Activated T-cell treated with anti-CD3 and anti-CD28 coated beads, Interleukin-2, amount 50 U/mL, for 4 hours (primary cell): ENCODE measurements at regions not wholly inside any gene's neighbourhood (a gene's known extent, or its start where the extent isn't known, plus 50 kb on each side); places are given as distances from the start of the nearest gene placed in this dataset.

Experiments
- ATAC-seq, 2 donors: fragments of 200-7000 bp; cut with Tn5 transposase; one replicate each; pipeline ENCODE4 v1.10.0; 2021
- DNase-seq: peaks from one replicate; pipeline ENCODE4 v3.0.0-alpha.2; 2020
- H3K27me3 Mint-ChIP-seq: one replicate; pipeline ENCODE4 v1.8.0; 2021; ENCODE audit warnings: low read depth, mixed read lengths
- H3K36me3 Mint-ChIP-seq: one replicate; pipeline ENCODE4 v1.8.0; 2022; ENCODE audit warnings: mixed read lengths; ENCODE audit not compliant: insufficient read depth
- H3K4me1 Mint-ChIP-seq: one replicate; pipeline ENCODE4 v1.8.0; 2021; ENCODE audit warnings: low read depth, mixed read lengths
- H3K4me3 Mint-ChIP-seq: one replicate; pipeline ENCODE4 v1.8.0; 2021; ENCODE audit warnings: mild to moderate bottlenecking, moderate library complexity, mixed read lengths
- H3K9me3 Mint-ChIP-seq: one replicate; pipeline ENCODE4 v1.8.0; 2021; ENCODE audit warnings: mixed read lengths

DNA sequence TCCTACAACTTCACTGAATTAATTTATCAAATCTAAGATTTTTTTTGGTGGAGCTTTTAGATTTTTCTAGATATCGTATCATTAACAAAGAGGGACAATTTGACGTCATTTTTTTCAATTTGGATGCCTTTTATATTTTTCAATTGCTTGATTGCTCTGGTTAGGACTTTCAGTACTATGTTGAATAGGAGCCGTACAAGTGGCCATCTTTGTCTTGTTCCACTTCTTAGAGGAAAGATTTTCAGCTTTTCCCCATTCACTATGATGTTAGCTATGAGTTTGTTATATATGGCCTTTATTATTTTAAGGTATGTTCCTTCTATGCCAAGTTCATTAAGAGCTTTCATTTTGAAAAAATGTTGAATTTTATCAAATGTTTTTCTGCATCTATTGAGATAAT, 86.4 kb upstream of the MYCN start:
- peaks cover 8% of the 10 kb centered on the region for H3K9me3 Mint-ChIP-seq
- no peaks in the 10 kb centered on the region for H3K4me1 Mint-ChIP-seq
- DNase-seq: no peak
- H3K4me3 Mint-ChIP-seq: no peak overlapping the region
- H3K36me3 Mint-ChIP-seq: no peaks in the 10 kb centered on the region
- peaks cover 9% of the 10 kb centered on the region for H3K27me3 Mint-ChIP-seq
- no peak for ATAC-seq

- no peak for DNase-seq
- no peak overlapping the region for H3K4me3 Mint-ChIP-seq
- no peaks in the 10 kb centered on the region for H3K4me1 Mint-ChIP-seq
- peaks cover 13% of the 10 kb centered on the region for H3K27me3 Mint-ChIP-seq
- H3K9me3 Mint-ChIP-seq: peaks cover 3% of the 10 kb centered on the region
- no peaks in the 10 kb centered on the region for H3K36me3 Mint-ChIP-seq
- ATAC-seq: no peak
Observed at GRCh38 chr2:15855766-15856260, 84.5 kb upstream of the MYCN start.

GRCh38 chr2:15856318-15856717, 84.0 kb upstream of the MYCN start:
- DNase-seq (no peak), ATAC-seq (no peak)
- peaks cover 3% of the 10 kb centered on the region for H3K9me3 Mint-ChIP-seq
- no peaks in the 10 kb centered on the region for H3K36me3 Mint-ChIP-seq
- peaks cover 13% of the 10 kb centered on the region for H3K27me3 Mint-ChIP-seq
- no peak overlapping the region for H3K4me3 Mint-ChIP-seq
- H3K4me1 Mint-ChIP-seq: no peaks in the 10 kb centered on the region

GRCh38 chr2:15858466-15858865, 81.9 kb upstream of the MYCN start:
- Mint-ChIP-seq H3K9me3 (peaks cover 3% of the 10 kb centered on the region), H3K27me3 (peaks cover 13% of the 10 kb centered on the region), H3K36me3 (no peaks in the 10 kb centered on the region), H3K4me1 (no peaks in the 10 kb centered on the region), H3K4me3 (no peak overlapping the region)
- ATAC-seq: no peak
- DNase-seq: no peak

DNA sequence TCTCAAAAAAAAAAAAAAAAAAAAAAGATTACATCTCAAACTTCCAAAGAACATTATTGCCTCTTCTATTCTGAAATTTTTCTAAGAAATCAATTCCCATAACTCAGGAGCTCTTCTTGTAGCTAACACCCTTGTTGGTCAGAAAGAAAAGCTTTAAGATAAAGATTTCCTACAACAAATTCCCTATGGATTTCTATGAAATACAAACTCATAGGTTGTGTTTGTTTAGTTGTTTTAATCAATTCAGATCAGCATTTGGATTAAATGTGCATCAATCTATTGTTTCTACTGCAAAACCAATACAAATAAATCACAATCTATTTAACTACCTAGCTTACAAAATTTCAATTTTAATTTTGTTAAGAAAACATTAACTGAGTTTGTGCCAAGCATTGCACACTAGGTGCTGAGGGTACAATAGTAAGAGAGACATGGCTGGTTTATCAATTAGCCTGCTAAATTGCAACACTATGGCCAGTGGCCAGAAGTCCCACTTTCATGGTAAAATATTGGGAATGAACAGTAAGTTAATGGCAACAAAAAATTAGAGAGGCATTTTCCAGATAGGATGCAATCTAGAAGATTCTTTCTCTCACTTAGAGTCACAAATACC, 80.2 kb upstream of the MYCN start:
- H3K27me3 Mint-ChIP-seq: peaks cover 10% of the 10 kb centered on the region
- DNase-seq: no peak
- ATAC-seq: no peak
- H3K9me3 Mint-ChIP-seq: peaks cover 3% of the 10 kb centered on the region
- H3K4me3 Mint-ChIP-seq: no peak overlapping the region
- no peaks in the 10 kb centered on the region for H3K4me1 Mint-ChIP-seq
- H3K36me3 Mint-ChIP-seq: no peaks in the 10 kb centered on the region

GRCh38 chr2:15860760-15861159, 79.6 kb upstream of the MYCN start:
- ATAC-seq (no peak), DNase-seq (no peak)
- H3K27me3 Mint-ChIP-seq: peaks cover 10% of the 10 kb centered on the region
- peaks cover 3% of the 10 kb centered on the region for H3K9me3 Mint-ChIP-seq
- H3K4me1 Mint-ChIP-seq: no peaks in the 10 kb centered on the region
- no peak overlapping the region for H3K4me3 Mint-ChIP-seq
- no peaks in the 10 kb centered on the region for H3K36me3 Mint-ChIP-seq

- no peak overlapping the region for H3K4me3 Mint-ChIP-seq
- H3K9me3 Mint-ChIP-seq: peaks cover 3% of the 10 kb centered on the region
- H3K27me3 Mint-ChIP-seq: peaks cover 8% of the 10 kb centered on the region
- ATAC-seq (no peak), DNase-seq (no peak)
- H3K36me3 Mint-ChIP-seq: no peaks in the 10 kb centered on the region
- H3K4me1 Mint-ChIP-seq: no peaks in the 10 kb centered on the region
Observed at GRCh38 chr2:15861172-15861822, 79.1 kb upstream of the MYCN start.

DNA sequence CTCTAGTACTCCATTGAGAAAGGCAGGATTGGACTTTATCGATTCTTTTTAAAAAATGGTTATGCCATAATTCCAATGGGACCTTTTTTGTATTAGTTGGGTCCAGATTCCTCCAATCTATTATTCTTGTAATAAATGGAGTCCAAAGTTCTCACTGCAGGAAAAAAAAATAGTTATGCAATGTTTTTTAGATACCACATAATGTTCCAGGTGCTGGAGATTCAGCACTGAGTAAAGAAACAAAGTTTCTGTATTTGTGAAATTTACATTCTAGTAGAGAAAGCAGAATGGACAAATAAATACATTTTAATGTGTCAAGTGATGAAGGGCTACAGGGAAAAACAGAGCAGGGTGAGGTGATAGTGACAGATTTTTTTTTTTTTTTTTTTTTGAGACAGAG, 78.5 kb upstream of the MYCN start:
- H3K4me1 Mint-ChIP-seq: no peaks in the 10 kb centered on the region
- H3K27me3 Mint-ChIP-seq: peaks cover 5% of the 10 kb centered on the region
- ATAC-seq (no peak), DNase-seq (no peak)
- peaks cover 8% of the 10 kb centered on the region for H3K9me3 Mint-ChIP-seq
- H3K4me3 Mint-ChIP-seq: no peak overlapping the region
- H3K36me3 Mint-ChIP-seq: no peaks in the 10 kb centered on the region

DNA sequence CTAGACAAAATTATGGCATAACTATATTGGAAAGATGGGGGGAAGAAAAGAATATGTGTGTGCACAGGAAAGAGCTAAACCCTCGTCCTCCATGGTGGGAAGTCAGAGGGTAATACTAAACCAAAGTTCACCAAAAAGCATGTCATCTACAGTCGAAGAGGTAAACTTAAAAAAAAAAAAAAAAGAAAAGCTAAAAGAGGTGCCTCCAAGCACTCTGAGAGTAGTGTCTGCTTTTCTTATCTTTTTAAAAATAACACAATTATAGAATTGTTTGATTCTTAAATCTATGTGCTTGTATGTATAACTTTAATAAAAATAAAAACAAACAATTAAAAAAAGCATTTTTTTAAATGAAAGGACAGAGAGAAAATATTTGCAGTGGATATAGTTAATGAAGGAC, 77.3 kb upstream of the MYCN start:
- no peaks in the 10 kb centered on the region for H3K4me1 Mint-ChIP-seq
- ATAC-seq: no peak
- H3K27me3 Mint-ChIP-seq: peaks cover 5% of the 10 kb centered on the region
- no peak overlapping the region for H3K4me3 Mint-ChIP-seq
- no peaks in the 10 kb centered on the region for H3K36me3 Mint-ChIP-seq
- peaks cover 5% of the 10 kb centered on the region for H3K9me3 Mint-ChIP-seq
- DNase-seq: no peak

DNA sequence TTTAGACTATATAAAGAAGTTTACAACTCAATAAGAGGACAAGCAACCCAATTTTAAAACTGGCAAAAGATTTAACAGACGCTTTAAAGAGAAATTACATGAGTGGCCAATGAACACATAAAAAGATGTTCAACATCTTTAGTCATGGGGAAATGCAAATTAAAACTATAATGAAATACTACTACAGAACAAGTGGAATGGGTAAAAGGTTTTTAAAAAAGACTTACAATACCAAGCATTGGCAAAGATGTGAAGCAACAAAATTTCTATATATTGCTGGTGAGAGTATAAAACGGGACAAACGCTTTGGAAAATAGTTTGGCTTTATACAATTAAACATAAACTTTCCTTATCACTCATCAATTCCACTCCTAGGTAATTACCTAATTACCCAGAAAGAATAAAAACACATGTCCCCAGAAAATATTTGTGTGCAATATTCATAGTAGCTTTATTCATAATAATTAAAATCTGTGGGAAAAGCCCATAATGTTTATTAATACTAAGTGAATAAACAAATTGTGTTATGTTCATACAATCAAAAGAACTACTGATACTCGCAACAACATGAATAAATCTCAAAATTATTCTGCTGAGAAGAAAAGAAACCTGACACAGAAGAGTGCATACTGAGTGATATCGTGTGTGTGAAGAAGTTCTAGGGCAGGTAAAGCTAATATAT, 76.7 kb upstream of the MYCN start:
- no peak overlapping the region for H3K4me3 Mint-ChIP-seq
- peaks cover 5% of the 10 kb centered on the region for H3K9me3 Mint-ChIP-seq
- ATAC-seq (no peak), DNase-seq (no peak)
- H3K36me3 Mint-ChIP-seq: no peaks in the 10 kb centered on the region
- no peaks in the 10 kb centered on the region for H3K4me1 Mint-ChIP-seq
- peaks cover 5% of the 10 kb centered on the region for H3K27me3 Mint-ChIP-seq

- Mint-ChIP-seq H3K27me3 (peaks cover 2% of the 10 kb centered on the region), H3K36me3 (no peaks in the 10 kb centered on the region), H3K9me3 (peaks cover 5% of the 10 kb centered on the region), H3K4me3 (no peak overlapping the region), H3K4me1 (no peaks in the 10 kb centered on the region)
- ATAC-seq: no peak
- no peak for DNase-seq
Observed at GRCh38 chr2:15864176-15864769, 76.1 kb upstream of the MYCN start.

DNA sequence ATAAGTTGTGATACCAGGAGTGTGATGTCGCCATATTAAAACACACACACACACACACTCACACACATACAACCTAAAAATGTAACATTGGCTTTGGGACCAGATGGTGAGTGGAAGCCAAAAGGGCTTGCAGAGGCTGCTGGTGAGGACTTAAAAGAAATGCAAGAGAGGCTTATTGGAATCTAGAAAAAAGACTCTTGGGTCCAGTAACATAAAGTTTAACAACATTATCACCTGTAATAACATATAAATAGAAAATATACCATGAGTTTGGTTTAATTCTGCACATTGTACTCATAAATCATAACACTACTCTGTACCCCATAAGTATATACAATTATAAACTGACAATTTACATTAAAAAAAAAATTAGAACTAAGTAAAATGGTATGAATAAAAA, 74.4 kb upstream of the MYCN start:
- DNase-seq (no peak), ATAC-seq (no peak)
- Mint-ChIP-seq H3K4me3 (no peak overlapping the region), H3K9me3 (peaks cover 5% of the 10 kb centered on the region), H3K4me1 (no peaks in the 10 kb centered on the region), H3K27me3 (no peaks in the 10 kb centered on the region), H3K36me3 (no peaks in the 10 kb centered on the region)

DNA sequence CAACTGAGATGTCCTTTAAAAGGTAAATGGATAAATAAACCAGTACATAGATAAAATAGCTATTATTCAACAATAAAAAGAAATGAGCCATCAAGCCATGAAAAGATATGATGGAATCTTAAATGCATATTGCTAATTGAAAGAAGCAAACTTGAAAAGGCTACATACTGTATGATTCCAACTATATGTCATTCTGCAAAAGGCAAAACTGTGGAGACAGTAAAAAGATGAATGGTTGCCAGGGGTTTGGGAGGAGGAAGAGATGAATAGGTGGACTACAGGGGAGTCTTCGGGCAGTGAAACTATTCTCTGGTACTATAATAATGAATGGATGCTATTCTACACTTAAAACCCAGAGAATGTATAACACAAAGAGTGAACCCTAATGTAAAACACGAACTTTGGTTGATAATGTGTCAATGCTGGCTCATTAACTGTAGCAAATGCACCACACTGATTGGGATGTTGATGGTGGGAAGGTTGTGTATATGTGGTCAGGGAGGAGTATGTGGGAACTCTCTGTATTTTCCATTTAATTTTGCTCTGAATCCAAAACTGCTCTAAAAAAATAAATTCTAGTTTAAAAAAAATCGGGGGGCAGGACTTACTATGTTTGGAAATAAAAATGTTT, 73.7 kb upstream of the MYCN start:
- H3K9me3 Mint-ChIP-seq: peaks cover 5% of the 10 kb centered on the region
- ATAC-seq: no peak
- H3K4me1 Mint-ChIP-seq: no peaks in the 10 kb centered on the region
- no peak for DNase-seq
- H3K4me3 Mint-ChIP-seq: no peak overlapping the region
- H3K36me3 Mint-ChIP-seq: no peaks in the 10 kb centered on the region
- no peaks in the 10 kb centered on the region for H3K27me3 Mint-ChIP-seq
